K562 (cell line): ENCODE measurements at regions not wholly inside any gene's neighbourhood (a gene's known extent, or its start where the extent isn't known, plus 50 kb on each side); places are given as distances from the start of the nearest gene placed in this dataset.

ENCODE experiments used
- ATAC-seq: fragments of 200-7000 bp; cut with Tn5 transposase; 3 replicates; pipeline ENCODE4 v1.9.1; 2020; ENCODE audit warnings: moderate library complexity
- BruUV-seq: library from RNA; stranded (reverse); fragments of 400-500 nt; replicated peaks from 2 replicates; lab custom pipeline; 2021; lab: Mats Ljungman, UMichigan
- CTCF ChIA-PET: fragments of 300-600 bp; formaldehyde crosslinking; extraction: SDS; loops from one replicate; lab custom pipeline; 2021; ENCODE audit warnings: low intra/inter-chr PET ratio; lab: Yijun Ruan, JAX
- POLR2A ChIA-PET: fragments of 300-600, 350-650 bp; sonication (Branson Sonifier 250); formaldehyde crosslinking; extraction: SDS; loops from one replicate; lab custom pipeline; 2021; ENCODE audit warnings: antibody characterized with exemption, inconsistent platforms; lab: Yijun Ruan, JAX
- DNase-seq, 4 experiments: peaks; one replicate each; pipeline versions ENCODE4 v3.0.0 to v3.0.0-alpha.2; 2011 to 2018; ENCODE audit warnings: low spot score in 3 of 4, mixed read lengths in 3 of 4; ENCODE audit errors: extremely low read depth in 1 of 4
- FAIRE-seq: peaks from 2 replicates; lab custom pipeline; 2011; peaks lifted over from hg19 to GRCh38; lab: Jason Lieb, UNC
- H2AFZ ChIP-seq: 2 replicates; pipeline ENCODE4 v1.6.0; 2011; ENCODE audit warnings: low read depth, low read length, control low read depth, inconsistent platforms
- H3K27ac ChIP-seq: fragments of 200-600 bp; 3 replicates; pipeline ENCODE4 v1.8.0; 2011; ENCODE audit warnings: low read depth, mild to moderate bottlenecking, control low read depth, inconsistent platforms, low read length, moderate library complexity, mixed read lengths; ENCODE audit errors: extremely low read depth
- H3K27me3 ChIP-seq, 2 experiments: fragments of 300-600 bp in 1 of 2; 2 replicates in 1 of 2; 3 replicates in 1 of 2; pipeline versions ENCODE4 v1.6.0 to v1.8.0; 2011; ENCODE audit warnings: inconsistent platforms in 2 of 2, low read length in 2 of 2, mild to moderate bottlenecking in 1 of 2, mixed read lengths in 1 of 2, moderate library complexity in 1 of 2; ENCODE audit not compliant: control insufficient read depth in 2 of 2, insufficient read depth in 2 of 2
- H3K36me3 ChIP-seq: fragments of 300-600 bp; 3 replicates; pipeline ENCODE4 v1.8.0; 2011; ENCODE audit warnings: mild to moderate bottlenecking, low read length, inconsistent platforms; ENCODE audit not compliant: control insufficient read depth, insufficient read depth
- H3K4me1 ChIP-seq, 2 experiments: fragments of 200-600 bp in 1 of 2; replicated peaks in 1 of 2; 2 replicates in 1 of 2; 3 replicates in 1 of 2; pipeline versions ENCODE4 v1.5.1 to v1.8.0; 2011; ENCODE audit warnings: inconsistent platforms in 2 of 2, low read length in 2 of 2, mild to moderate bottlenecking in 1 of 2, mixed read lengths in 1 of 2, moderate library complexity in 1 of 2; ENCODE audit not compliant: control insufficient read depth in 2 of 2, insufficient read depth in 2 of 2
- H3K4me2 ChIP-seq: 2 replicates; pipeline ENCODE4 v1.6.1; 2011; ENCODE audit warnings: low read length, control low read depth, inconsistent platforms, mixed read lengths; ENCODE audit not compliant: insufficient read depth
- H3K4me3 ChIP-seq: fragments of 200-600 bp; sonication (generic), shearing (Covaris generic); 2 replicates; pipeline ENCODE4 v1.5.1; 2016; ENCODE audit warnings: control low read depth, inconsistent platforms
- H3K79me2 ChIP-seq: fragments of 200-600 bp; 3 replicates; pipeline ENCODE4 v1.8.0; 2011; ENCODE audit warnings: low read length, inconsistent platforms; ENCODE audit not compliant: control insufficient read depth, insufficient read depth
- H3K9ac ChIP-seq, 2 experiments: 2 replicates each; pipeline versions ENCODE4 v1.6.0 to v1.6.1; 2011; ENCODE audit warnings: low read depth in 2 of 2, low read length in 2 of 2, control low read depth in 1 of 2, inconsistent platforms in 1 of 2, mild to moderate bottlenecking in 1 of 2, mixed read lengths in 1 of 2; ENCODE audit not compliant: insufficient read depth in 1 of 2
- H3K9me1 ChIP-seq: one replicate; pipeline ENCODE4 v1.6.0; 2011; ENCODE audit warnings: inconsistent platforms, mild to moderate bottlenecking, low read length, moderate library complexity; ENCODE audit not compliant: control insufficient read depth, insufficient read depth
- H3K9me3 ChIP-seq: replicated peaks from 2 replicates; pipeline ENCODE4 v1.5.1; 2011; ENCODE audit warnings: low read depth, low read length, inconsistent platforms; ENCODE audit not compliant: control insufficient read depth, insufficient read depth
- H4K20me1 ChIP-seq: replicated peaks from 2 replicates; pipeline ENCODE4 v1.6.1; 2011; ENCODE audit warnings: low read length, inconsistent platforms, mixed read lengths; ENCODE audit not compliant: control insufficient read depth, insufficient read depth
- PHF8 ChIP-seq: fragments of 200-600 bp; sonication (generic); IDR thresholded peaks from 2 replicates; pipeline ENCODE4 v1.6.1; 2012; ENCODE audit warnings: mixed run types, mild to moderate bottlenecking, inconsistent platforms, low read length, moderate library complexity, borderline replicate concordance
- TRIM25 ChIP-seq: fragments of 450-650 bp; IDR thresholded peaks from 2 replicates; pipeline ENCODE4 v1.7.0; 2016; ENCODE audit warnings: borderline replicate concordance
- ZNF384 ChIP-seq: IDR thresholded peaks from 2 replicates; pipeline ENCODE4 v1.6.1; 2012; ENCODE audit warnings: low read depth, low read length, improper control_type of control experiment
- WGBS: fragments of 100-300 bp; shearing (Covaris generic); methylation state at CpG from one replicate; pipeline ENCODE4 v1.1.6; 2016; ENCODE audit warnings: low coverage, mixed read lengths; ENCODE audit not compliant: insufficient coverage; ENCODE audit errors: missing lambda C conversion rate; 5-methylcytosine and 5-hydroxymethylcytosine counted together
- in situ Hi-C: fragments of 300-500 bp; cut with MboI; formaldehyde crosslinking; loops from 4 replicates; pipeline ENCODE4 v1.15.0; 2018; ENCODE audit warnings: inconsistent platforms, mixed read lengths
- intact Hi-C: fragments of 100-400 bp; cut with micrococcal nuclease; formaldehyde crosslinking; loops from 2 replicates; pipeline ENCODE4 v1.14.2; 2022

GRCh38 chr18:1394426-1394825, 489.8 kb downstream of the ADCYAP1 start:
- in situ Hi-C loops (no loop called here), intact Hi-C loops (no loop called here)
- Histone ChIP-seq H3K27me3 (no peaks in the 10 kb centered on the region), H3K79me2 (peaks cover 73% of the 10 kb centered on the region), H3K9me3 (no peaks in the 10 kb centered on the region), H3K9ac (no peak overlapping the region), H2AFZ (no peak overlapping the region), H3K36me3 (peaks cover 19% of the 10 kb centered on the region; the same call in 2 of the 3 replicates), H3K9me1 (no peaks in the 10 kb centered on the region), H4K20me1 (no peaks in the 10 kb centered on the region), H3K4me2 (no peak overlapping the region), H3K4me1 (no peaks in the 10 kb centered on the region), H3K27ac (no peak overlapping the region), H3K4me3 (no peak overlapping the region)
- BruUV-seq: no TSS peak
- TF ChIP-seq ZNF384: no peak
- ChIA-PET CTCF (interaction anchor here (0.6 kb wide), 1 partner anchor 504 kb away, joined by 3 read pairs; no protein-coding TSS in a partner anchor), POLR2A (no interaction called here)
- no peak for DNase-seq
- no peak for ATAC-seq
- no peak for FAIRE-seq
- 100% methylated on average over 1 of the region's 1 CpG for WGBS

DNA sequence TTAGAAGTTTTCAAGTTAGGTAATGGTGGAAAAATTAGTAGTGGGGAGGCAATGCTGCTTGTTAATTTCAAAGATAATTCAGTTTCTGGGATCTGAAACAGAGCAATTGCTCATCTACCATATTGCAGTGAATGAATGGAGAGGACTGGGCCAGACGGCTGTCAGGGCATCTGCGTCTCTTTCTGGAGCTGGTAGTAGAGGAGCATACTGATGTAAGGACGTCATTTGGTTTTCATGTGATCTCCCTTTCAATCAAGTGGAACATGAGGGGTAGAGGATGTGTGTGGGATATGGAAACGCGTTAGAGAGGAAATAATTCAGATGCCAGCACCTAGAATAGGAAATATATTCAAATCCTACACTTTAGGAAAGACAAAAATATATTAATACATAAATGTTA, 490.3 kb downstream of the ADCYAP1 start:
- intact Hi-C loops: no loop called here

More for the DNA sequence above, 490.3 kb downstream of the ADCYAP1 start:
- TF ChIP-seq PHF8: no peak
- TF ChIP-seq TRIM25: no peak
- TF ChIP-seq, all 486 proteins: peak for 0
- ChIA-PET POLR2A (no interaction called here), CTCF (no interaction called here)
- Histone ChIP-seq H3K4me1 (no peaks in the 10 kb centered on the region), H3K4me3 (no peak overlapping the region), H3K4me2 (no peak overlapping the region), H3K9ac (no peak overlapping the region), H3K79me2 (peaks cover 73% of the 10 kb centered on the region), H4K20me1 (no peaks in the 10 kb centered on the region), H3K36me3 (peaks cover 19% of the 10 kb centered on the region; the same call in 2 of the 3 replicates), H3K27me3 (no peaks in the 10 kb centered on the region), H3K9me3 (no peaks in the 10 kb centered on the region), H3K9me1 (no peaks in the 10 kb centered on the region), H3K27ac (no peak overlapping the region), H2AFZ (no peak overlapping the region)
- WGBS: 91% methylated on average over 5 of the region's 5 CpGs
- FAIRE-seq (no peak), DNase-seq (no peak), ATAC-seq (no peak)
- BruUV-seq: no TSS peak
- in situ Hi-C loops: no loop called here
